GM21717 (cell line): ENCODE measurements at regions not wholly inside any gene's neighbourhood (a gene's known extent, or its start where the extent isn't known, plus 50 kb on each side); places are given as distances from the start of the nearest gene placed in this dataset.
"Not testable (repeated sequence)": the region's sequence is repeated elsewhere in the genome, so short reads cannot be mapped to it uniquely, and the experiment has no call there.

Experiments used
- ATAC-seq: cut with Tn5 transposase; IDR thresholded peaks from one replicate; pipeline ENCODE4 v1.9.1; 2021; ENCODE audit warnings: mild to moderate bottlenecking, moderate library complexity; ENCODE audit not compliant: unreplicated experiment

DNA sequence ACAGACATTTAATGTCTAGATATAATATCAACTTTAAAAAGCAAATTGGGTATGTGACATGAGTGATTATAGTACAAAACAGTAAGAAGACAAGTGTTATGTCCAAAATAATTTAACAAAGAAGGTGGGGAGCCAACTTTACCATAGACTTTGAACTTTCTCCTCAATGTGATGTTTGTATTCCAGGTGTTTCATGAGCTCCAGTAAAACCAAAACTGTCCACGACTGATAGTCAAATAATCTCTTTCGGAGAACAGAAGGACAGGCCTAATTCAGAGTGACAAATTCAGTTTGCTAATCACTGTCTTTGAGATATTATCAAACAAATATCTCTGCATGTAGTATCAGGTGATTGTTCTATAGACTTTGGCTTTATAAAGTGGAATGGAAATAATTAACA lies 1112.6 kb downstream of the SLC6A15 start:
- no peak for ATAC-seq

DNA sequence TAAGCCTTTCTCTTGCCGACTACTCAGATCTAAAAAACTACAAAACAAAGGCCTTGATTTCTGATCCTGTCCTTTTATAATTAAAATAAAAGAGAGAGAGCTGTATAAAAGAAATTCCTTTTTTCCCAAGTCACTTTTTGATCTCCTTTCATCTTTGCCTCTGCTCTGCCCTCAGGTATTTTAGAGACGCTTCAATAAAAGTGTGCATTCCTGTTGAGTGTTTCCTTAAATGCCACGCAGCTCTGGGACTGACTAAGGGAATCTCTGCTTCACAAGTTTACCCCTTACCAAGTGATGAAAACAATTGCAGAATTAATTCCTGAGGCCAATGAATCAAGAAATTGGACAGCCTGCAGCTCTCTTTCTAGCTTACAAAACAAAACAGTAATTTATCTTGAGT lies 1109.8 kb downstream of the TMTC2 start:
- ATAC-seq: no peak

DNA sequence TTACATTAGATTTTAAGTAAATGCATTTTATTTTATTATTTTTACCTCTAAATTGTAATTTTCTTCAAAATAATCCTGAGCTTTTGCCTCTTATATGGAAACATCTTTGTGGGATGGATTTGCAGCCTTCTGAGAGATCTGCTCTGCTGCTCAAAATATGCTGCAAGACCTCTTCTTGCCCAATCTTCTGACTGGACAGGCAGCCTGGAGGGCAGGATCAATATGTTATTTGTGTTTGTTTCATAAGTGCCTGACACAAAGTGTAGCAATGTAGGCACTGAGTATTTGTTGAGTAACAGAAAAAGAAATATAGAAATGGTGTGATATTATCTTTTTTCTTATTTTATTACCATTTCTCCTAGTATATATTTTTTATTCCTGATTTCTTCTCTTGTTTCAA lies 1106.9 kb downstream of the TMTC2 start:
- ATAC-seq: no peak

DNA sequence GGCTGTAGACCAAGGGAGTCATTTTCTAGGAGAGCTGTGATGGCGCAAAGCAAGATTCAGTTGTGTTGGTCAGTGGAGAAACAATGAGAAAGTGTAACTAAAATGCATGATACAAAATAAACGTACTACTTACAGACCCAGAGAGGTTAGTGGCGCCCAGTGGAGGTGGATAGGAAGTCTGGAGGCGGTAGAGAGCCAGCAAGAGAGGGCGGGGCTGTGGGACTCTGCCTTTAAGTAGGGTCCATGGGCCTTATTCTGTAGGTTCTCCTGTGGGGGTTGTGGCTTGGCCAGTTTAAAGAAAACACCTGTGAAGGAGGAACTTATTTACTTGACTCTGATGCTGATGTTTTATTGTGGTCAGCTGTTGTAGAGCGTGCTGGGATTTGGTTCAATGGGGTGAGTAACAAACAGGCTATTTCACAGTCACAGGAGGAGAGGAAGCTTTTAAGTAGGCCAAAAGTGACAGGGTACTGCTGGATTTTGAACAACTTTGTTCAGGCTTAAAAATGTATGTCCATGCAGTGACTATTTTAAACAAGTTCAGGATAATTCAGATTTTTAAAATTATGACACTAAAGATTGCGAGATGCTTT lies 1097.7 kb downstream of the TMTC2 start:
- no peak for ATAC-seq

DNA sequence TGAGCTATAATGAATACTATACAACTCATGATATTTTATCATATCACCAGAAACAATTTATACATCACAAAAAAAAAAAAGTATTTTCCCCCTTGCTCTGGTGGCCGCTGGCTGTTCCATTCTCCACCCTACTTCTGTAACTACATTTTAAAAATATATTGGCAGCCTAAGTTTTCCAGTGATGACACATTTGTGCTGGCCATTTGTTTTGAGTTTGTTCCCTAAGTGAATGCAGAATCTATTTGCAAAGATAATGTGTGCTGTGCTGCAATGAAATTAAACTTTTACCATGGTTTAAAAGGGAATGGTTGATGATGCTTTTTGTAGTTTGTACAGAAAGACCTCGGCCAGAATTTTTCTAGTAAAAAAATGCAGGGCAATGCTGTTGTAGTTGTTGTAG lies 1092.8 kb downstream of the TMTC2 start:
- ATAC-seq: no peak

DNA sequence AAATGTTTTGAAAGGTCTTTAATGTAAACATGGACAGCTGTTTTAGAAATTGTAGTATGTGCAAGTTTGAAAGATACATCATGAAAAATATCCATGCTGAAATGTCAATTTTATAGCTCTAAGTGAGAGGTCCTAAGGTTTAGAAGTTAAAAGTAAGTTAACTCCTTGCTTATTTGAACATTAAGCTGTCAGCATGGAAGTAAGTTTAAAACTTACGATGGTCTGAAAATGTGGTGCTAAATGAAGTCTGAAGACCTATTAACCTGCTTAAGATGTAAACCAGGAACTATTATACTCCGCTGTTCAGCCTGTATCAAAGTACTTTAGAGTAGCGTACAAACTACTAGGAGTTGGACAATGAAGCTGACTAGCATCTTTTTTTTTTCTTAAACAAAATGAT lies 1082.4 kb downstream of the TMTC2 start:
- ATAC-seq: no peak

DNA sequence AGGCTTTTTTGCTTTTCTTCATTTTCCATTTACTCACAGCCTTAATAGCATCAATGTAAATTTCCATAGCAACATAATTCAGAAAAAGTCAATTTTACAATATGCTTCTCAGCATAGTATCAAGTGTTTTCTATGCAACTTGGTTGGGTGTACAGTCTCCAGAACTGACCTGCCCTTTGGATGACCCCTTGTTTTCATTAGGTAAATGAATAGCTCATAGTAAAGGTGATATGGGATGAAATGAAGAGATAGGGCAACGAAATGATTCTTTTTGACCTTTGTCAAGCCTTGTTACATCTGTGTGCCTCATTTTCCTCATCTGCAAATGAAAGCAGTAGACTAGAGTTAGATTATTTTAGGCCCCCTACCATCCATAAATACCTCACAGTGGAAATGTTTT lies 1081.0 kb downstream of the TMTC2 start:
- ATAC-seq: no peak

DNA sequence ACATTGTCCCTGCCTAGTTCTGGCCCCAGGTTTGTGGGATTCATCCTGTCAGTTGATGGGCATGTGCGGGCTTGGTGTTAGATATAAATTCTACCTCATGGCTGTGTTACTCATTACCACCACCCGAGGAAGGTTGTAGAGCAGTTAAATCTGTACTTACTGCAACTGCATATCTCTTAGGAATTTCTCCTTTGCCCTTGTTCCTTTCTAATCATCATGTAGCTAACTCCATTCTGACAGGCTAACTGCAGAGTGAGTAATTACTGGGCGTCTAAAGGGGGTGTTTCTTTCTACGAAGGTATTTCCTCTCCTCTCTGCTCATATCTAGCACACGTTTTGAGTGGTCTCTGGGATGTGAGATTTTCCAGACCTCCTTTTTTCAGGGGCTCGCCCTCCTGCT lies 1076.7 kb downstream of the TMTC2 start:
- ATAC-seq: no peak

DNA sequence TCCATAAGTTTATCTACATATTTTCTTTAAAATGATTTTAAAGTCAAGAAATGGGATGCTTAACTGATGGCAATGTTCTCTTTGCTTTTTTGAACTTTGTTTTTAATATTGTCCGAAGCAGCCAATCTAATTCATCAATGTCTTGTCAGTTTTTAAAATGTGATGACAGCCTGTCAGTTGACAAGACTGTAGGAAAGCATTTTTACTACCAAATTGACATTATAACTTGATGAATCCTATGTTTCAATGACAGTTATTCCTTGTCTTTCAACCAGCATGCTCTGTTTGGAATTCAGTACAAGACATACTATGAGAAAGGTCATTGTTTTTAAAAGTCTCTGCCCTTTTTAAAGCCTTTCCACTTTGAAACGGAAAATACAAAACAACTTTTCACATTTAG lies 1073.2 kb downstream of the TMTC2 start:
- ATAC-seq: no peak

DNA sequence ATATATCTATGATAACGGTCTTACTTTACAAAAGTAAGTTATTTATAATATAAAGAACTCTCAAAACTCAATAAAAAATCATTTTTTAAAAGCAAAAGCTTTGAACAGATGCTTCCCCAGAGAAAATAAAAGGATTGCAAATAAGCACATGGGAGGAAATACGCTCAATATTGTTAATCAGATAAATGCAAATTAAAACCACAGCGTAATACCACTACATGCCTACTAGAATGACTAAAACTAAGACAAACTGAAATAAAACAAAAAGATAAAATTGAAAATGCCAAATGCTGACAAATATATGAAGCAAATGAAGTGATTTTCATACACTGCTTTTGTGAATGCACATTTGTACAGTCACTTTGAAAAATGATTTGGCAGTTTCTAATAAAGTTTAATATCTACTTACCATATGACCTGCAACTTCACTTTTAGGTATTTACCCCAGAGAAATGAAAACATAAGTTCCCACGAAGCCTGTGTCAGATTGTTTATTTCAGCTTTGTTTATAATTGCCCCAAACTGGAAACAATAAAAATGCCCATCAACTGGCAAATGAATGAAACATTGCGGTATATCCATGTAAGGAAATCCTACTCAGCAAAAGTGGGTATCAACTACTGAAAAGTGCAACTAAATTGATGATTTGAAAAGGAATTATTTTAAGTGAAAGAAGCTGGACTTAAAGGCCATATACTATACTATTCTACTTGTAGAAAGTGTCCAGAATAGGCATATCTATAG lies 1072.4 kb downstream of the TMTC2 start:
- no peak for ATAC-seq

DNA sequence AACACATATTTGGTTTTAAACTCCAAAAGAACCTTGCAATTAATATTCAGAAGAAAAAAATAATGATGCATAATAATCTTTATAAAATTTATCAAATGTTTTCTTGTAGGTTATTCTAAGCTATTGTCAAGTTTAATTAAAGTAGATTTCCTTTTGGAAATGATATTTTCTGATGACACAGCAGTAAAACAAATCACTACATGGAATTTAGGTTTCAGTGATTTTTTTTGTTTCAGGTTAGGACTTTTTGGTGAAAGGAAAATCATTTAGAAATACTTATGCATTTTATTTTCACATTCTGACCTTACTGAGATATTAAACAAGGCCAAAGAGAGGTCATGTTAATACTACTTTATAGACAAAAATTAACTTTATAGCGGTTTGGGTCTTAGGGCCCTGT lies 1067.2 kb downstream of the TMTC2 start:
- no peak for ATAC-seq

DNA sequence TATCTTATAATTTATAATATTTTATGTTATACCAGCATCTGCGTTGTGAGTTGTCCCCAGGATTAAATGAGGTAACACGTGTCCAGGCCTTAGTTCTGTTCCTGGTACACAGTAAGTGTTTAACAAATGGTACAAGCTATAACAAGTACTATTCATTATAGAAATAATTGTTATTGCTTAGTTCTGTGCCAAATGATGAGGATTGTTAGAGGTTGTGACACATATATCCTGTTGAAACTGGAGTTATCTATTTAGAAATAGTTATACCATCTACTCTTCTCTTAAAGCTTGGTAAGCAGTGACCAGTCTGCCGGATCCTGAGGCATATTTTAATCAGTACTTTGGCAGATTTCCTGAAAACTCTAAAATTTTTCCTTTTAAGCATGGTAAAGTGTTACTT lies 1066.5 kb downstream of the TMTC2 start:
- no peak for ATAC-seq

DNA sequence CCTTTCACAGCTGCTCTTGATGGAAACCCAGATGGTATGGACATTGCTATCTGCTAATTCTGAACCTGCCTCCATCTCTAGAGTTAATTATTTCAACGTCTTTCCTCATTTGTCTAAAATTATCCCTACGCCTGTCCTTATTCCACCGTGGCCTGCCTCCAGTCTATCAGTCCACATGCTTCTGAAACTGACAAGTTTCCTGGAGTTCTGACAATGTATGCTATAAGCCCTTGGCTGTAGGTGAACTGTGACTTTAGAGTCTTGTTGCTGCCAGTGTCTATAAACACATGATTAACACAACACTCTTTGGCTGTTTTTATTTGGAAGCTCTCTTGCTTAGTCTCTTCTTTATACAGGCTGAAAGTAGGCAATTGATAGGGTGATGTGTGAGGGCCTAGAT lies 1052.9 kb downstream of the TMTC2 start:
- ATAC-seq: no peak

DNA sequence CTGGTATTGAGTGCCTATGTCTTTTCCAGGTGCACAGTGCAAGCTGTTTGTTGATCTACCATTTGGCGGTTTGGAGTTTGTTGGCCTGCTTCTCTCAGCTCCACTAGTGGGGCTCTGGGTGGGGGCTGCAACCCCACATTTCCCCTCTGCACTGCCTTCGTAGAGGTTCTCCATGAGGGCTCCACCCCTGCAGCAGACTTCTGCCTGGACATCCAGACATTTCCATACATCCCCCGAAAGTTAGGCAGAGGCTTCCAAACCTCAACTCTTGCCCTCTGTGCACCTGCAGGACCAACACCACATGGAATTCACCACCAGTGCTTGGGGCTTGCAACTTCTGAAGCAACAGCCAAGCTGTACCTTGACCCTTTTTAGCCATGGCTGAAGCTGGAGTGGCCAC lies 1024.1 kb downstream of the TMTC2 start:
- ATAC-seq: no peak

DNA sequence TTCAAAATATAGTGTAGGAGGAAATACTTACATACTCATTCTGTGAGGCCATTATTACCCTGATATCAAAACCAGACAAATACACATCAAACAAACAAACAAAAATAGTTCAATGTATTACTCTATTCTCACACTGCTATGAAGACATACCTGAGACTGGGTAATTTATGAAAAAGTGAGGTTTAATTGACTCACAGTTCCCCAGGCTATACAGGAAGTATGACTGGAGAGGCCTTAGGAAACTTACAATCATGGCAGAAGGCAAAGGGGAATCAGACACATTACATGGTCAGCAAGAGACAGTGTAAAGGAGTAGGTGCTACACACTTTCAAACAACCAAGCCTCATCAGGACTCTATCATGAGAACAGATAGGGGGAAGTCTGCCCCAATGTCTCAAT lies 1023.2 kb downstream of the TMTC2 start:
- no peak for ATAC-seq

DNA sequence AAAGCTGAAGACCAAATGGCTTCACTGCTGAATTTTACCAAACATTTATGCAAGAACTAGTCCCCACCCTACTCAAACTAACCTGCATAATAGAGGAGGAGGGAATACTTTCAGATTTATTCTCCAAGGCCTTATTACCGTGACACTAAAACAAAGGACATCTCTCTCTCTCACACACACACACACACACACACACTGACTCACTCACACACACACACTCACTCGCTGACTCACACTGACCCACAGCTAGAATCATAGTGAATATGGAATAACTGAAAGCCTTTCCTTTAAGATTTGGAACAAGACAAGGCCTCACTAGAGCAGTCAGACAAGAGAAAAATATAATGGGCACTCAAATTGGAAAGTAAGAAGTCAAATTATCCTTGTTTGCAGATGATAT lies 1014.1 kb downstream of the TMTC2 start:
- ATAC-seq: no peak

DNA sequence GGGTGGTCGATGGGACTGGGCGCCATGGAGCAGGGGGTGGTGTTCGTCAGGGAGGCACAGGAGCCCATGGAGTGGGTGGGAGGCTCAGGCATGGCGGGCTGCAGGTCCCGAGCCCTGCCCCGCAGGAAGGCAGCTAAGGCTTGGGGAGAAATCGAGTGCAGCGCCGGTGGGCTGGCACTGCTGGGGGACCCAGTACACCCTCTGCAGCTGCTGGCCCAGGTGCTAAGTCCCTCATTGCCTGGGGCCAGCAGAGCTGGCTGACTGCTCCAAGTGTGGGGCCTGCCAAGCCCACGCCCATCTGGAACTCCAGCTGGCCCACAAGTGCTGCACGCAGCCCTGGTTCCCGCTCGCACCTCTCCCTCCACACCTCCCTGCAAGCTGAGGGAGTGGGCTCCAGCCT lies 1009.6 kb downstream of the TMTC2 start:
- ATAC-seq: not testable (repeated sequence)

DNA sequence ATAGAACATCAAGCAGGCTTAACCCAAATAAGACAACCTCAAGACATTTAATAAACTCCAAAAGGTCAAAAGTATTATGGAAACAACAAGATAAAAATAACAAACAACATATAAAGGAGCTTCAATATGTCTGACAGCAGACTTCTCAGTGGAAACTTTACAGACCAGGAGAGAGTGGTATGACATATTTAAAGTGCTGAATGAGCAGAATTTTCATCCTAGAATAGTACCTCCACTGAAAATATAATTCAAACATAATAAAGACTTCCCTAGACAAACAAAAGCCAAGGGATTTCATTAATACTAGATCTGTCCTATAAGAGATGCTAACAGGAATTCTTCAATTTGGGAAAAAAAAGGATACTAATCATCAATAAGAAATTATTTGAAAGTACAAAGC lies 1005.0 kb downstream of the TMTC2 start:
- no peak for ATAC-seq

DNA sequence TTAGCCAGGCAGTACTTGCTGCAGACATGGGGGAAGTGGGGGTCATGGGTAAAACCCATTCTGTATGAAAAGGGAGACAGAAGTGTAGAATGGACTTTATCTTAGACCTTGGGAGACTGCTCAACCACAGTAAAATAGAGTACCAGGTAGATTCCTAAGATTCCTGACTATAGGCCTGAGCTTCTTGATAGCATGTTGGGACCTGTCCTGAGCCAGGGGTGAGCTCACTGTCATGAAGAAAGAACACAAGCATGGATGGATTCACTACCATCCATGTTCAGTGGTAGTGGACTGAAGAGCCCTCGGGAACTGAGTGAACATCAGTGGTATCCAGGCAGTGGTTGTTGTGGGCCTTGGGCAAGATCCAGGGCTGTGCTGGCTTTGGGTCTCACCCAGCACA lies 1003.8 kb downstream of the TMTC2 start:
- no peak for ATAC-seq

DNA sequence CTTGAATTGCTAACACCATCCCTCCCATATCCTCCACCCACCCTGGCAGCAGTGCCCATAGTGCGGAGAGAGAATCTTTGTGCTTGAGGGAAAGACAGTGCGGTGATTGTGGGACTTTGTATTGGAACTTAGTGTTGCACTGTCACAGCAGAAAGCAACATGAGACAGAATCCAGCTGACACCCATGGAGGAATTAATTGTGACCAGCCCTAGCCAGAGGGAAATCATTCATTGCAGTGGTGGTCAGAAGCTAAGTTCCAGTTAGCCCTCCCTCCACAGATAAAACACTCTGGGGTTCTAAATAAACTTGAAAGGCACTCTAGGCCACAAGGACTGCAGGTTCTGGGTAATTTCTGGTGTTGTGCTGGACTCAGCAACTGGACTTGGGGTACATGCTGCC lies 1002.6 kb downstream of the TMTC2 start:
- no peak for ATAC-seq

DNA sequence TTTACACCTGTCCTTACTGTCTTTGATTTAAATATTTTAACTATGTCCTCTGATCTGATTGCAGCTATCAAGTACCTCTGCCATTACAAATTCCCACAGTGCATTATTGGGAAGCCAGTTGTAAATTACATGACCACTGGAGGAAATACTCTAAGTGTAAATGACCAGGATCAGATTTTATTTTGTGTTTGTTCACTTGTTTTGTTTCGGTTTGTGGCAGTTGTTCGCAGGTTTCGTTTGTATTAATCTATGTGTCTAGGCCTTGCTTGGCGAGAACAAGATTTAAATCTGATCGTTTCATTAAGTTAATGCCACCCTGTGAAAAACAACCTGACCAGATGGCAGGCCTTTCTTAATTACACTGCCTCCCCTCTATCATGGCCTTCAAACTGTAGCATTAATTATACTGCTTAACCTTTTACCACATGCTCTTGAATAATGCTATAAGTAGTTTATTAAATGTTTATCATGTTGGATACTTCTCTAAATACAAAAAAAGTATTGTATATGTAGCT lies 990.1 kb downstream of the TMTC2 start:
- no peak for ATAC-seq

DNA sequence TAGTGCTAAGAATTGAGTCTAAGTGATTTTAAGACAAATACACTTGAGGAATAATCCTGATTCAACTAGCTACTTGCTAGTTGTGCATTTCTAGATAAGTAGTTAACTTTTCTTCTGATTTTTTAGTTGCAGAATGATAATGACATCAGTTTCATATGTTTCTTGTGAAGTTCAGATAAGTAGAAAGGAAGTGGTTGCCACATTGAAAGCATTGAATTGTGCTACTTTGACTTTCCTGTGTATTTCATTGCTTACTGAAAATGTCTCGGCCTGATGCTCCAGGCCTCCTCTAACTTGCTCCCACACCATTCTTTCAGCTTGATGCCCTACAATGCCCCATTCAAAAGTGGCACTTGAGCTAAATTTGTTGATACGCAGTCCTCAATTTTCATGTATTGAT lies 980.0 kb downstream of the TMTC2 start:
- no peak for ATAC-seq
